NCI-H128 (cell line): ENCODE measurements at regions not wholly inside any gene's neighbourhood (a gene's known extent, or its start where the extent isn't known, plus 50 kb on each side); places are given as distances from the start of the nearest gene placed in this dataset.

Experiments
- DNase-seq: peaks from one replicate; lab custom pipeline; 2025; ENCODE audit not compliant: unreplicated experiment; lab: John Stamatoyannopoulos, UW

DNA sequence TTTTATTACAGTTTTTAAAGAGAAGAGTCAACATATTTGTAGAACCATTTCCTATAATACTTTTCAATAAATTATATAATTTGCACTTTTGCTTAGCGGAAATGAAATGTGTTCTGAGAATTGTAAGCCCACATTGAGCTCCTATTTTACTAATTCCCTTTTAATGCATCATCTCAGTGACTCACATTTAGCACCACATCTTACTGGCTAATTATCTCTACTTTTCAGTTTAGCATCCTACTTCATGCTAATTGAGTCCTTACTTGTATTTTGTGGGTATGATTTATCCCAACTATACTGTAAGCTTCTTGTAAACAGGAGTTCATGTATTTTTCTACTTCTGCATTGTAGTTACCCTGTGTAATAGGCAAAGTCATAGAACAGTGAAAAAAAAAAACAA, 67.5 kb downstream of the TMX1 start:
- no peak for DNase-seq

DNA sequence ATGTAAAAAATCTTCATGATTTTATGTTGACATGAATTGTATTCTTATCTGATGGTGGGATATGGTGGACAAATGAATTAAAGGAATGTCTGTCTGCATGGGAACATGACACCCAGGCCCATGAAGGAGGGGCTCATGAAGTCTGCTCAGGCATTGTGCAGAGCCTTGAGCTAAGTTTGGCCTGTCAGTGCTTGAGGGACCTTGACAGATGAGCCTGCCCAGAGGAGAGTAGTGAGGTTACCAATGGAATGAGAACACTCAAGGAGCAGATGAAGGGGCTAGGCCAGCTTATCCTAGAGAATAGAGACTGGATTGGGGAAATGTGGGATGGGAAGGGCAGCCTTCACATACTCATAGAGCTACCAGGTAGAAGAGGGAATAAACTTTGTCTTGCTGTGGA, 68.8 kb downstream of the TMX1 start:
- DNase-seq, result no peak

DNA sequence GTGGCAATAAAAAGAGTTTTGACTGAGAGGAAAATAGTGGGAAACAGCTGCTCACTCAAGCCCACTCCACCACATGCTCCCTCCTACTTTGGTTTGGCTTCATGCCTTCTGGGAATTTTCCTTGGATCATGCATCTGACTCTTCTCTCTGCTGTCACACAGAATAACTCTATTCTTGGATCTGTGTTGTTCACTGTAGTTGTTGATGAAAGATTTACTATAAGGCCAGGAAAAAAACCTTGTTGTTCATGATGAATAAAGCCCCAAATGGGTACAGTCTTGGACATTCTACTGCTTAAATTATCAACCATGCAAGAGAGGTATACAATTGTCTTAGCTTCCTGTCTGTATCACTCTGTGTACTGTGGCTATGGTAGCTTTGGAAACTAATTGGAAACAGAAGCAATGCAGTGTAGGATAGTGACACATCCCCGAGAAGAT, 70.5 kb downstream of the TMX1 start:
- no peak for DNase-seq

DNA sequence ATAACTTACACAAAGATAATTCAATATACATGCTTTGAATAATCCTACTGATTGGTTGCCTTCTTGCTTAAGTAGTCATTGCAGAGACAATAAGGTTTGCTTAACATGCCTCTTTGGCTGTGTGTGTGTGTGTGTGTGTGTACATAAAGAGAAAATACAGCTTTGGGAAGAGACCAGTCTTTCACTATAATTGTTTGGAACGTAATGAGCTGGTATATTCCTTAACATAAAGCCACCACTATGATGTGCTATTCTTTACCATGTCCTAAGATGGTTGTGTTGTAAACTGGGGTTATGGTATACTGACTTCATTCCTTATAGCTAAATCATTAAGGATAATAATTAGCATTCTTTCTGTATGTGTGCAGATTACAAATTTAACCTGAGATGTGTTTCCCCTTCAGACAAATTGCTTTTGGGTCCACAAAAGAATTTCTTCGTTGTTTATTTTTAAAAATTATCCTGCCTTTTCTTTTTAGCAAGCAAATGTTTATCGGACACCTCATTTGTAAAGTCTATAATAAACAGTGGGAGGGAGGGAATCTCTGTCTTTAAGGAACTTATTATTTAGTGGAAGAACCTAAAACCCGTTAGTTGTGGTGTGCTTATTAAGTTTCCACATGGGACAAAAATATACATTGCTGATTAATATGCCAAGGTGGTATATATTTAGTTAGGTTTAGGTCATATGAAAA, 74.4 kb downstream of the TMX1 start:
- DNase-seq, result no peak

DNA sequence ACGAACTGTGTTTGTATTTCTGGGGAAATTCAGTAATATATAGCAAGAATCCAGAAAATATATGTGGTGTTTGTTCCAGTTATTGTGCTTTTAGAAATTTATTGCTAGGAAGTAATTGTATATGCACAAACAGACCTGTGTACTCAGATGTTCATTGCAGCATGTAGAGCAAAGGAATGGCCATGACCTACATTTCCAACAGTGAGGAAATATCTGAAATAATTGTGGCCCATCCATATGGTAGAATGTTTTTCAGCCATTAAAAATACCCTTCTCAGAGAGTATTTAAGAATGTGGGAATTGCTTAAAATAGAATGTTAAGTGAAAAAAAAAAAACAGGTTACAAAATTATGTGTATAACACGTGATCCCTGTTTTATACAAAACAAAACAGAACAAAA, 77.3 kb downstream of the TMX1 start:
- DNase-seq, result no peak

DNA sequence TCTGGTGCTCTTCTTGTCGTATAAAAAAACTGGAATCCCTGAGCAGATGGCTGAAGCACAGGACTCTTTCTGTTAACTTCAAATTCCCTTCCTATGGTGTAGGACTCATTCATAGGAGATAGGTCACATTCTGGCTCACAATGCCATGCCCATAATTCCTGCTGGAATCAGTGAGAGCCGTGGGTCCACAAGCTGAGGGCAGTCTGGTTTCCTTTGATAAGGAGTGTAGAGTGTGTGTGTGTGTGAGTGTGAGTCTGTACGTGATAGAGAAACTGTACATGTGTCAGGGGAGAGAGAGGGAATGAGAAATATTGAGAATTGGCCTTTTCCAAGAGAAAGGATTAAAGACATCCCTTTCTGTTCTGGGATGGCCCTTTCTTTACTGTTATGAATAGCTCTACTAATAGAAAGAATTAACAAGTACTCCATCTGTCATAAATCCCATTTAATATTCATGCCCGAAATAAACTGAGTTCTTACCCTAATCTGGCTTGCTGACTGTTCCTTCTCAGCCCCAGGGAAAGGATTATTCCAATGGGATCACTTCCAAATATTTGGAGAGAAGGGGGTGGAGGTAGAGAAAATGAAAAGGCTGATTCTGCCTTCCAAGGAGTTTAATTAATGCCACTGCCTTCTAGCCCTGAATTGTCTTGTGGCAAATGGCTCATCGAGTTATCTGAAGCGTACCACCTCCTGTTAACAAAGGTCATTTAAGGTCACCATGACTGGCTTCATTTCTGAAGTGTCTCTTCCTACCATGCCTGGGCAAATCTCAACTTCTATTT, 79.0 kb downstream of the TMX1 start:
- DNase-seq, result no peak

DNA sequence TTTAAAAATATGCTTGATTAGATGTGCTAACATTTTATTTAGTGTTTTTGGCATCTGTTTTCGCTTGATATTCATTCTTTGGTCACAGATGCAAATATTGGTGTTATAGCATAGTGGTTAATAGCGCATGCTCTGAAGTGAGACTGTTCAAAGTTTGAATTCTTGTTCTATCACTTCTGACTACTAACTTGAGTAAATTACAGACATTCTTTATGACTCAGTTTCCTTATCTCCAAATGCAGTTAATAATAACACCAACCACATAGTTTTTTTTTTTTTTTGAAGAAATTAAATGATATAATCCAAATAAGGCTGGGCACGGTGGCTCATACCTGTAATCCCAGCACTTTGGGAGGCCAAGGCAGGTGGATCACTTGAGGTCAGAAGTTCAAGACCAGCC, 81.0 kb downstream of the TMX1 start:
- DNase-seq, result no peak

DNA sequence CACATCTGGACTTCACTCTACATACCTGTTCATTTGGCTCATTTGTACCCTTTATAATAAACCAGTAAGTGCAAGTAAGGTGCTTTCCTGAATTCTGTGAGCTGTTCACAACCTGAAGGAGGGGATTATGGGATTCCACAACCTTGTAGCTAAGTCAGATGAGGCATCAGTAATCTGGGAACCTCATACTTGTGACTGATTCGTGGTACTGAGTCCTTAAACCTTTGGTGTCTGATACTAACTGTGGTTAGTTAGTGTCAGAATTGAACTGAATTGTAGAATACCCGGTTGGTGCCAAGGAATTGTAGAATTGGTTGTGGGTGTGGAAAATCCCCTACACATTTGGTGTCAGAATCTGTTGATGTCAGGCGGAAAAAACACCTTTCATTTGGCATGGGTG, 83.4 kb downstream of the TMX1 start:
- no peak for DNase-seq

DNA sequence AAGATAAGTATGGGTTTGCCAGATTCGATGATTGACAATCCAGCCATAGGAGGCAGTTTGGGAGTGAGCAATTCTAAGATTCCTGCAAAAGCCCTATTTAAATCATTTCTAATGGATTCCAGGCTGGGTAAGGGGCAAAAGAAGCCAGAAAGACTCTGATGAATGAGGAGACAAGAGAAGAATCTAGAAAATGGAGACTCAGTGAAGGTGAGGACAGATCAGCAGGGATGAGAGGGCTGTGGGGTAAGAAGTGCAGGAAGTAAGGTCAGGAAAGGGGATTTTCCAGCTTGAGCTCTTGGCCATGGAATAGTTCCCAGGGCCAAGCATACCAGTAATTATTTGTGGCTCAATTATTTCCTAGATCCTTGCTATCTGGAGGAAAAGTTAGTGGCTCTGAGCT, 87.3 kb downstream of the TMX1 start:
- DNase-seq, result no peak

DNA sequence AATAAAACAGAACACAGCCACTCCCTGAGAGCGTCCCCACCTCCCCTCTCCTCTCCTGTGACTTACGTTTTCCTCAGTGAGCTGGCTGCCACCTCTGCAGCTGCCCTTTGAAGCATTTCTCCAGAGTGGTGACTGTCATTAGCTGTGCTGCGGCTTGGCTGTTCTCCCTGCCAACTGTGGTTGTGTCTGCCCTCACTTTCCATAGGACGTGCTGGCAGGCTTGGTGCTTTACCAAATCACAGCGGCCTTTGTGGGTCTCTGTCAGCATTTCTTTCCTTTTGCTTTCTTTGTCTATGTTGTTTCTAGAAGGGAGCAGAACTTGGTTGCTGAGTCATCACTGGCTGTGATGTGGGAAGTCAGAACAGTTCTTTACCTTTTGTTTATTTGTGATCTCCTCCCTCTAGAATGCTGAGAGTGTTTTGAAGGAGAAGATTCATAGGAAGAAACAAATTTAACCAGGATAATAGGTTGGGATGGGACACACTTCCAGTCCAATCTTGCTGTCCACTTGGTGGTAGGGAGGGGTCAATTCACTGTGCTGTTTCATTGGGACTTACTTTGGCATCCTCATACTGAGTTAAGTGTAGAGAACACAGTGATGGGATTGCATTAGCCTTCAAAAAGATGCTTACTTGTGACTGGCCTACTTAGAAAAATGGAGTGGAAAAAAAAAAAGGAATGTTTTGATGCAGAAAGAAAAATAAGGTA, 88.2 kb downstream of the TMX1 start:
- DNase-seq, result no peak

DNA sequence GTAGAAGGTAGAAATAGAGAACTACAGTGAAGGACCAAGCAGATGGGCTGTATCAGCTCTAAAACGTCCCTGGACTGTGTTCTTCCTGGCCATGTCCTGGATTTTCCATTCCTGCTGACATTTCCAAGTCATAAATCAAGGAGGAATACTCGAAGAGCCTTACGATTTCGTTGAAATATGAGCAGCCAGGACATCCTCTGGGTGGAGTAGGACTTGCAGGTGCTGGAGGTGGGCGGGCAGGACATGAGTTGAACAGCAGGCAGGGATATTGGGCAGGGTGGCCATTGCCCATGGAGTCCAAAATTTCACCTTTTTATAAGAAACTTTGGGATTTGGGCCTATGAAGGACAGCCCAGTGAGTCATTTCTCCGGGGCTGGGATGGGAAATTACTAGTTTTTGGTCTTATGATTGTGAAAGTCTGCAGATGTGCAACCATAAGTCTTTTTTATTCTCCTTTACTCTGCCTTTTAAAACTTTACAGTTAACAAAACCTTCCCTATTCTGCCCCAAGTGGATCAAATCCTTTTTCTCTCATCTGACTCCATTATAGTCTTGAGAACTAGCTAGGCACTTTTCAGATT, 88.8 kb downstream of the TMX1 start:
- DNase-seq, result no peak

DNA sequence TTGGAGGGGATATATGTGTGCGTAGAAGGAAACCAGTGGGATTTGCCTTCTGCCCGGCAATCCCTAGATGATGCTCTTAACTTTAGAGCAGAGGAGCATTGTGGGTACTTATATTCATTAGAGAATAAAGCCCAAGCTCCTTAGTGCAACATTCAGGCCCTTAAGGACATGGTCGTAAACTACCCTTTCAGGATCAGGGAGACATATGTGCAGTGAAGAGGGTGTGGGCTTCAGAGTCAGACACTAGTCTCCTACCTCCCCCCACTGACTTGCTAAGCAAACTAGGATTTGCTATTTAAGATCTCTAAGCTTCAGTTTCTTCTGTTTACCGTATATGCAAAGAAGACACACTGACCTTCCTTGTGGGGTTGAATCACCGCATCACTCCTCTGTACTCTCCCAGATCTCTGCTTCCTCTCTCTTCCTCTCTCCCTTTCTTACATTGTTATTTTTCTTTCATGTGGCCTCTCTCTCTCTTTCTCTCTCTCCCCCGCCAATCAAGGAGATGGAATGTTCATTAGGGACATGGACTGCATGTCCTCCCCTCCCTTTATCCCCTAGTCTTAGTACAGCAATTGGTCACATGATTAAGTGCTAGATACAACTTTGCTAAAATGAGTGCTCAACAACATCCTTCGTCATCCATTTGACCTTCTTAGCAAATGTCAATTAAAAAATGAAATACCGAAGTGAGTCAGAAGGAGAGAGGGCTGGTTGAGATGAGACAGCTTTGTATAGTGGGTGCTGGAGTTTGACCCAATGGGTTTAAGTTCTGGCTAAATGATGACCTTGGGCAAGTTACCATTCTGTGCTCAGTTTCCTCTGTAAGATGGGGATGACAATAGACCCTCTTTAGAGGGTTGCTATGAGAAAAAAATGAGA, 91.7 kb downstream of the TMX1 start:
- no peak for DNase-seq

DNA sequence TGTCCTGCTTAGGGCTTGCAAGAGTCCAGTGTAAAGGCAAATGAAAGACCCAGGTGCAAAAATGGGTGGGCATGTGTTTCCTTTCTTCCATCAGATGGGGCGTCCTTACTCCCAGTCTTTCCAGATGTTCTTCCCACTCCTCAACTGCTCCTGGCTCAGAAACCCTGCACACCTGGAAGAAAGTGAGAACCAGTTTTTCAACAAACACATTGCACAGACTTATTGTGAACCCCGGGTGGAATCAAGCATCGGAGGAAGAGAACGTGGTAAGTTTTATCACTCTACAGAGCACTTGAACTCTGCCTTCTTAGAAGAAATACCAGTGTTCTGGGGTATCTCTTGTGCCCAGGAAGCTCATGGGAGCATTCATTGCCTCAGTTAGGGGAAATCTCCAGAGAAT, 93.3 kb downstream of the TMX1 start:
- DNase-seq, result no peak

DNA sequence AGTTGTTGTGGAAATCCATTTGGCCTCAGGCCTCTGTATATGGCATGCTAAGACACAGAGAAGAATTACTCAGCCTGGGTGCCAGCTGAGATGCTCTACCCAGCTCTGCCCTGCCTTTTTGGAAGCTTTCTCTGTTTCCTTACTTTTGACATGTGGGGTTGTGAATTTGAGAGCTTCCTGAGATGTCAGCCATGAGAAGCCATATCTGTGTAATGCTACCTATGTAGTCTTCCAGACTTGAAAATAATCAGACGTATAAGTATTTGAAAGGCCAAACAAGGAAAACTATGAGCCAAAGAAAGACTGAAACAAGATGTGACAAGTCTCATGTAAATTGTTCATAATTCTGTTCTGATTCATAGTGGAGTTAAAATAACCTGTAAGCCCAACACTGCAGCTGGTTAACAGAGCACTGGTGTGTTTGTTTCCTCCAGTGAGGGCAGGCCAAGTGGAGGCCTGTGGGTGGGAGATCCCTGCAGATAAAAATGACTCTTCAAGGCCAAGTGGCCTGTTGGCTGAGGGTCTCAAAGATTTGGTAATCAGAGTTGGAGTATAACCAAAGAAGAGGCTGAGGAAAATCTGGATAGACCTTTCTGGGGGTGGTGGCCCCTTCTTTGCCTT, 94.0 kb downstream of the TMX1 start:
- DNase-seq, result no peak

DNA sequence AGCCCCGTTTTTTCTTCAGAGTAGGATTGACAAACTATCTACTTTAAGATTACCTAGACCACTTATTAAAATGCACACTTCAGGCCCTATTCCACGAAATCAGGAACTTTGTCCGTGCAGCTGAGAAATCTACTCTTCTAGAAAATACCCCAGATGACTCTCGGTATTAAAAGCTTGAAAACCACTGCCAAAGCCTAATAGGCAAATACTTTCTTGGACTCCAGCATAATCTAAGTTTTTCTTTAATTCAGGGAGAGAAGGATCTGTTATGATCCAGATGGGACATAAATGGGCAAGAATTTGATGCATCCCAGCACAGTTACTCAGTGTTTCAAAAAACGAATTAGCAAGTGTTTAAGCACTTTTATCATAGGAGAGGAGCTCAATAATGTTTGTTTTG, 94.5 kb downstream of the TMX1 start:
- no peak for DNase-seq

DNA sequence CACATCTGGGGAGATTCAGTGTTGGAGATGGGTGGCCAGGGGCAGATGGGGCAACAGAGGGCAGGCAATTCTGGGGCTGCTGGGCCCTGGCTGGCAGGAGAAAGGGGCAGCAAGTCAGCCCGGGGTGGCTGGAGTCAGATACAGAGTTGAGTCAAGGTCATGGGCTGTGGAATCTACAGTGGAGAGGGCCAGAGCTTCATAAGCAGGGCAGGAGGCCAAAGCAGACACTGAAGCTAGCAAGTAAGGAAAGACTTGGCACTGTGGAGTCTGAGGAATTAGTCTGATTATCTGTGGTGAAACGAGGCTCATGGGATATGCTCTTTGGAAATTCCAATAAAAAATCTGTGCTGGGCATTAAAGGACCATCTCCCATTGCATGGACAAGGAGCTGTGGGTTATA, 95.5 kb downstream of the TMX1 start:
- no peak for DNase-seq

DNA sequence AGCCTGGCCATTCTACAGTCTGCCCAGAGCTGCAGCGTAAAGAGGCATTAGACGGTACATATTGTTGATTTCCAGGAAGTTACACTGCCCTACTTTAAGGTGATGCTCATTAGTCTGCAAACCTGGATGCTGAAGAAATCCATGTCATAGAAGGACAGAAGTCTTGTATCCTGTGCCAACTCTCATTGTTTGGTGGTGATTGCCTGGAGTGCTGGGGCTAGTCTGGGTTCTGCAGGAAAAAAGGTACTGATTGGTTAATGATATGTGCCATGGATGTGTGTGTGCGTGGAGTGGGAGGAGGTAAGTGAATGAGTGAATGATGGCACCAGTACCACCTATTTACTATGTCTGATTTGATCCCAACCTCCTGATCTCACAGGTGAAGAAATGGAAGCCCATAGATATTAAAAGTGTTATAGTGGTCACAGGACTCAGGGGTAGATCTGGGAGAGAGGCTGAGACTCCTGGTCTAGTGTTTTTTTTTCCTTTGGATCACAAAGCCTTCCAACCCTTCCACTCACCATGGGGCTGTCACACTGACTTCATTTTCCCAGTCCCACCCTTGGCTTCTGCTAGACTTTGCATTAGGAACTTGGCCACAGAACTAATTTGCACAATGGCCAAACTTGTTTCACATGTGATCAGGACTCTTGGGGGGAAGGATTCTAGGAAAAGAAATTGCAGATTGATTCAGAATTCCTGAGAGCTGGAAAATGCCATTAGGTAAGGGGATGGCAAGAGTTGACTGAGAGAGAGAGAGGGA, 96.1 kb downstream of the TMX1 start:
- no peak for DNase-seq

DNA sequence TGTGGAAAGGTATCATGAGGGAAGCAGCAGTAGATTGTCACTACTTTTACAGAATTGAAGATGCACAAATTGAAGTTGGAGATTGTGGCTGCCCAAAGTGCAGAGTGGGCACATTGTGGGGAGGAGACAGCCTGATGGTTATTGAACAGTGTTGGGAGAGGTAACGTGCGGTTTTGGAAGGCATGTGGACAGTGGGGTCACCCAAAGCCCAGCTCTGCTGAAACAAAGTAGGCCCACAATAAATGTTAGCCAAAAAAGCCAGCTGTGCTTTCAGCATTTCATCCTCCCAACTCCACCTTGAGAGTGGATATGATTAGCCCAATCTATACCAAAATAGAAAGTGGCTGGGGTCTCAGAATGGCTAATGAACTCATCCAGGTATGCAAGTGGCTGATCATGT, 96.7 kb downstream of the TMX1 start:
- DNase-seq, result no peak

DNA sequence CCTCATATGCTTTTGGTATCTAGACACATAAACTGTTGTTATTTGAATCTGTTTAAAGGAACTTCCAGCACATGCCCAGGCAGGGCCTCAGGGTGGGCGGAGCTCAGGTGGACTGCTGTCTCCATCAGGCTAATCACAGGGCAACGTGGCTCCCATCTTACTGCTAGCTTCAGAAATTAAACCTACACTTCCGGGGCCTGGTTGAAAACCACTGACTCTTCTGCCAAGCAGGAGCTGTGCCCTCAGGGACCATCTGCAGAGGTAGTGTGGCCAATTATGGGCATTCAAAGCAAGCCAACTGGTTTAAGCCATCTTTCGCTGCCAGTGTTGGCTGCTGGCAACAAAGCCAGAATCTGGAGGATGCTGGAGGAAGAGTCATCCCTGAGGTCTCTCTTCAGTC, 97.5 kb downstream of the TMX1 start:
- DNase-seq, result no peak

DNA sequence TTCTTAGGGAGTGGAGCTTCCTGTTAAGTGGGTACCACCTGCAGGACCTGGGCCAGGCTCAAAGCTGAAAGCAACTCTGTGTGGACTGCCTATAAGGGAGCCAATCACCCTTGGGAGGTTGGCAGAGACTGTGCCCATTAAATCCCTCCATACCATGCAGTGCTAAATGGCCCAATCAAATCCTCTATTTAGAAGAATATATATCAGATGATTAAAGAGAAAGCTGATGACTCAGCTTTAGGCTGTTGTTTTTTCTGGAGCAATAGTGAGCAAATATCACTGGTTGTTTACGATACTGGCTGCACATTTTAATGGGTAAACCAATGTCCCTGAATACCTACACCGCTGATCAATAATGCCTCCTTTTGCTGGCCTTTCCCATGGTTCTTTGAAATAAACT, 101.3 kb downstream of the TMX1 start:
- DNase-seq, result no peak
